Pancreas (tissue), 10 donors: ENCODE measurements at regions not wholly inside any gene's neighbourhood (a gene's known extent, or its start where the extent isn't known, plus 50 kb on each side); places are given as distances from the start of the nearest gene placed in this dataset.

ENCODE experiments used
- ATAC-seq, 4 donors: fragments of 200-7000 bp; cut with Tn5 transposase; one replicate each; pipeline versions ENCODE4 v1.8.0 to v1.9.1; 2020; ENCODE audit warnings: mild to moderate bottlenecking in 4 of 4, moderate library complexity in 4 of 4
- DNase-seq, 6 donors: peaks; one replicate each; pipeline ENCODE4 v3.0.0-alpha.2; 2020
- FAIRE-seq: peaks from 2 replicates; lab custom pipeline; 2012; peaks lifted over from hg19 to GRCh38; lab: Jason Lieb, UNC
- H3K27ac ChIP-seq, 4 donors: fragments of 200-600 bp; sonication (generic); 1 replicate in 3 of 4; 2 replicates in 1 of 4; pipeline versions ENCODE4 v1.5.0 to v1.8.0; 2020
- H3K27me3 ChIP-seq, 4 donors: fragments of 200-600 bp; one replicate each; pipeline ENCODE4 v1.8.0; 2021
- H3K36me3 ChIP-seq, 3 donors: fragments of 200-600 bp; sonication (generic) in 1 of 3; one replicate each; pipeline versions ENCODE4 v1.5.0 to v1.8.0; 2020 to 2021
- H3K4me1 ChIP-seq, 3 donors: fragments of 200-600 bp; one replicate each; pipeline ENCODE4 v1.8.0; 2021
- H3K4me3 ChIP-seq, 4 donors: fragments of 200-600 bp; sonication (generic) in 2 of 4; one replicate each; pipeline versions ENCODE4 v1.5.0 to v1.8.0; 2020 to 2021
- H3K9me3 ChIP-seq, 4 donors: fragments of 200-600 bp; one replicate each; pipeline ENCODE4 v1.8.0; 2021
- WGBS, 2 donors: extraction: QIAGEN DNeasy Blood & Tissue Kit; methylation state at CpG; one replicate each; pipeline ENCODE4 v1.1.7; 2013; 5-methylcytosine and 5-hydroxymethylcytosine counted together
- intact Hi-C, 3 donors: fragments of 100-400 bp; cut with DNase I; formaldehyde crosslinking; loops; one replicate each; pipeline versions ENCODE4 v1.11.1 to v1.14.2; 2022
- TF ChIP-seq, protein P1 (sequence below), 4 donors: fragments of 200-600 bp; sonication (generic) in 3 of 4; IDR thresholded peaks; one replicate each; pipeline versions ENCODE4 v1.5.0 to v1.8.0; 2021; ENCODE audit warnings: antibody characterized with exemption in 4 of 4
- donor health status: healthy with polysubstance abuse.
- donor health status: DM: no; HTN: no; CAD: no; lungs with moderate emphysema.
- donor health status: DM: no; HTN: no; CAD: no.
- donor health status: control.
- donor health status: control.
- donor health status: Bipolar disorder and iron deficiency.
- donor health status: DM: yes; HTN: yes; CAD: no.
- donor health status: DM: no; HTN: no; CAD: no.
- donor health status: DM: no; HTN: no; CAD: no.
- donor health status: DM: yes; HTN: yes; CAD: no.

DNA sequence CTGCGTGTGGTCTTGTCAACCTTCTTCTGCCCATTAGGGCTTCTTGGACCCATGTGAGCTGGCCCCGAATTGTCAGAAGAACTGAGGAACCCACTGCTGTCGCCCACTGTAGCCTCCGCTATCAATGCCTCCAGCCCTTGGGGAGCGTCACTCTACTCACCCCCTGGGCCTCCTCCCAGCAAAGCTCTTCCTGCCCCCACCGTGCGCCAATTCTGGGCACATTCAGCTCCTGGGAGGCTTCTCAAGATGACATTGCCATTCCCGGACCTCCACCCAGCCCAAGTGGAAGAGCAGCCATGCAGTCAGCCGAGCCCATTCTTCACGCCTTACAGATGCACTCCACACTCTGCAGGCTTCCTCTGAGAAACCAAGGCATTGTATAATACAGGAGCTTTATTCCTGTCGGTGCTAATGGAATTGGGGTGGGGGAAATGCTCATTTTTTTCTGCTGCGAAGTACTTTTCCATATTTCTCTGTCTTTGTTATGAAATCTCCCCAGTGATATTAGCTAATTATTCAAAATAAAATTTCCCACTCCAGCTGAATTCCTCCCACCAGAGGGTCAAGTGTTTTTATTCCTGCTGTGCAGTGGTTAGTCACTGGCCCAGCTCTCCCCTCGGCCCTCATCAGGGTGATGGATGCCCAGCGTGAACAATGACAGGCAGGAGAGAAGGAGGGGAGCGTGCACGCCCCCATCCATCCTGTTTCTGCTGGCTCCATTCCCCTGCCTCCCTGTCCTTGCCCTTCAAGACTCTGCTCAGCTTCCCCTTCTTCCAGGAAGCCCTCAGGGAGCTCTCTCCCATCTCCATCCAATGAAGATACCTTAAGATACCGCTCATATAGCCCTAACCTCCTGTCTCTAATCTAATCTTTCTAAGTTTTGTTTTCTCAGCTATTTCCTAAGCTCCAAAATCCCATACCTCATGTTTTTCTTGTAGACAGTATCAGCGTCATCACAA is 87.7 kb downstream of the C16orf95 start:
- H3K27ac ChIP-seq = no peak overlapping the region
- no peaks in the 10 kb centered on the region for H3K27me3 ChIP-seq
- ATAC-seq = no peak
- no peaks in the 10 kb centered on the region for H3K9me3 ChIP-seq
- FAIRE-seq = no peak
- intact Hi-C loops = no loop called here
- H3K4me1 ChIP-seq = no peaks in the 10 kb centered on the region
- TF ChIP-seq, protein P1, sequence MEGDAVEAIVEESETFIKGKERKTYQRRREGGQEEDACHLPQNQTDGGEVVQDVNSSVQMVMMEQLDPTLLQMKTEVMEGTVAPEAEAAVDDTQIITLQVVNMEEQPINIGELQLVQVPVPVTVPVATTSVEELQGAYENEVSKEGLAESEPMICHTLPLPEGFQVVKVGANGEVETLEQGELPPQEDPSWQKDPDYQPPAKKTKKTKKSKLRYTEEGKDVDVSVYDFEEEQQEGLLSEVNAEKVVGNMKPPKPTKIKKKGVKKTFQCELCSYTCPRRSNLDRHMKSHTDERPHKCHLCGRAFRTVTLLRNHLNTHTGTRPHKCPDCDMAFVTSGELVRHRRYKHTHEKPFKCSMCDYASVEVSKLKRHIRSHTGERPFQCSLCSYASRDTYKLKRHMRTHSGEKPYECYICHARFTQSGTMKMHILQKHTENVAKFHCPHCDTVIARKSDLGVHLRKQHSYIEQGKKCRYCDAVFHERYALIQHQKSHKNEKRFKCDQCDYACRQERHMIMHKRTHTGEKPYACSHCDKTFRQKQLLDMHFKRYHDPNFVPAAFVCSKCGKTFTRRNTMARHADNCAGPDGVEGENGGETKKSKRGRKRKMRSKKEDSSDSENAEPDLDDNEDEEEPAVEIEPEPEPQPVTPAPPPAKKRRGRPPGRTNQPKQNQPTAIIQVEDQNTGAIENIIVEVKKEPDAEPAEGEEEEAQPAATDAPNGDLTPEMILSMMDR (IDR thresholded peaks at IDR 0.05) = no peak
- DNase-seq = no peak
- no peaks in the 10 kb centered on the region for H3K36me3 ChIP-seq
- no peak overlapping the region for H3K4me3 ChIP-seq
- WGBS, 2 donors = 86 to 87% methylated on average over 18 of the region's 18 CpGs

DNA sequence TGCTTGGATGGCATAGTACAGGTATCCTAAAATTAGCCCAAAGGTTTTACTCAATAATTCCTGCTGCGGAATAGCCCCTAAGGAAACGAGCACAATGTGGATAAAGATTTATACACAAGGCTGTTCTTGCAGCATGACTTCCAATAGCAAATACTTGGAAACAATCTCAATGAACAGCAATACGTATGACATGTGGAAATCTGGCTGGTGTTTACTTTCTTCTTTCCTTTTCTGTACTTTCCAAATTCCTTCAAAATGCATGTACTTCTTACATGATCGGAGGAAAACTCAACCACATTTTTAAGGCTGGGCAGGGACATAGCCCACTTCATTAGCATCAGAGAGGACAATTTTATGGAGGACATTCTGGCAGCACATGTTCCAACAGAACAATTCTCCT is 86.6 kb downstream of the C16orf95 start:
- no peaks in the 10 kb centered on the region for H3K27me3 ChIP-seq
- no peaks in the 10 kb centered on the region for H3K9me3 ChIP-seq
- FAIRE-seq (no peak), ATAC-seq (no peak), DNase-seq (no peak)
- H3K4me1 ChIP-seq = no peaks in the 10 kb centered on the region
- TF ChIP-seq, protein P1 (IDR thresholded peaks at IDR 0.05) = no peak
- WGBS, 2 donors = 77 to 82% methylated on average over 4 of the region's 4 CpGs
- H3K36me3 ChIP-seq = no peaks in the 10 kb centered on the region
- H3K27ac ChIP-seq = no peak overlapping the region
- no peak overlapping the region for H3K4me3 ChIP-seq
- intact Hi-C loops = no loop called here

DNA sequence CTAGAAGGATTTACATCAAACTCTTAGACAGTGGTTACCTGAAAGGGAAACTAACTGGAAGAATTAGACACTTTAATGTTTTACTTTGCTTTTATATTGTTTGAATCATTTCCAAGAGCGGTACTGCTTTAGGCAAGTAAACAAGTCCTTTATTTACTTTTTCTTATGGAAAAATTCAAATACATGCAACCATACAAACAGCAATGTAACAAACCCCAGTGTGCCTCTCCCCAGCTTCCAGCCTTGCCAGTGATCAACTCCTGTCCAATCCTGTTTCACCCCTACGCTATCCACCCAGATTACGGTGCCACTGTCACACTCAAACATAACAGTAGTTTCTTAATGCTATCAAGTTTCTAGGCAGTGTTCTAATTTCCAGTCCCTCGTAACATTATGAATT is 85.9 kb downstream of the C16orf95 start:
- ATAC-seq (no peak), FAIRE-seq (no peak), DNase-seq (no peak)
- no peak overlapping the region for H3K27ac ChIP-seq
- H3K4me1 ChIP-seq = no peaks in the 10 kb centered on the region
- no peak overlapping the region for H3K4me3 ChIP-seq
- no peaks in the 10 kb centered on the region for H3K27me3 ChIP-seq
- TF ChIP-seq, protein P1 (IDR thresholded peaks at IDR 0.05) = no peak
- no peaks in the 10 kb centered on the region for H3K9me3 ChIP-seq
- H3K36me3 ChIP-seq = no peaks in the 10 kb centered on the region
- WGBS, 2 donors = 96 to 97% methylated on average over 4 of the region's 4 CpGs
- intact Hi-C loops = no loop called here

DNA sequence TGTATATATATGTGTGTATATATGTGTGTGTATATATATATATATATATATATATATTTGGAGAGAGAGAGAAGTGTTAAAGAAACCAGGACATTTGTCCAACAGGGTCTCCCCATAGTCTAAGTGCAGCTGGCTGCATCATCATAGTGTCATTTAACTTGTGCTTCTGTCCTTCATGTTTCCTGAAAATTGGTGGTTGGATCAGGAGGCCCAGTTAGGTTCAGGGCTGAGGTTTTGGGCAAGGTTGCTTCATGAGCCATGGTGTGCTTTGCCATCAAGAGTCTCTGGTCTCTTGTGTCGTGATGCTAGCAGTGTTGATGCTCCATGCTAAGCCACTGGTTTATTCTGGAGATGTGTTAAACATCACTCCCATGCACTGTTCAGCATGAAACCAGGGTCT is 85.3 kb downstream of the C16orf95 start:
- no peak for DNase-seq

More for the DNA sequence above, 85.3 kb downstream of the C16orf95 start:
- H3K27ac ChIP-seq = no peak overlapping the region
- H3K9me3 ChIP-seq = no peaks in the 10 kb centered on the region
- no peak for FAIRE-seq
- no peaks in the 10 kb centered on the region for H3K36me3 ChIP-seq
- intact Hi-C loops = no loop called here
- H3K4me3 ChIP-seq = no peak overlapping the region
- no peak for ATAC-seq
- 94% methylated on average over 1 of the region's 1 CpG for WGBS, 2 donors
- no peaks in the 10 kb centered on the region for H3K4me1 ChIP-seq
- no peaks in the 10 kb centered on the region for H3K27me3 ChIP-seq
- TF ChIP-seq, protein P1 (IDR thresholded peaks at IDR 0.05) = no peak
